HS-5 (cell line): ENCODE measurements at regions not wholly inside any gene's neighbourhood (a gene's known extent, or its start where the extent isn't known, plus 50 kb on each side); places are given as distances from the start of the nearest gene placed in this dataset.

Source experiments
- DNase-seq: peaks from one replicate; pipeline ENCODE4 v3.0.0-alpha.2; 2012; ENCODE audit warnings: low read depth

DNA sequence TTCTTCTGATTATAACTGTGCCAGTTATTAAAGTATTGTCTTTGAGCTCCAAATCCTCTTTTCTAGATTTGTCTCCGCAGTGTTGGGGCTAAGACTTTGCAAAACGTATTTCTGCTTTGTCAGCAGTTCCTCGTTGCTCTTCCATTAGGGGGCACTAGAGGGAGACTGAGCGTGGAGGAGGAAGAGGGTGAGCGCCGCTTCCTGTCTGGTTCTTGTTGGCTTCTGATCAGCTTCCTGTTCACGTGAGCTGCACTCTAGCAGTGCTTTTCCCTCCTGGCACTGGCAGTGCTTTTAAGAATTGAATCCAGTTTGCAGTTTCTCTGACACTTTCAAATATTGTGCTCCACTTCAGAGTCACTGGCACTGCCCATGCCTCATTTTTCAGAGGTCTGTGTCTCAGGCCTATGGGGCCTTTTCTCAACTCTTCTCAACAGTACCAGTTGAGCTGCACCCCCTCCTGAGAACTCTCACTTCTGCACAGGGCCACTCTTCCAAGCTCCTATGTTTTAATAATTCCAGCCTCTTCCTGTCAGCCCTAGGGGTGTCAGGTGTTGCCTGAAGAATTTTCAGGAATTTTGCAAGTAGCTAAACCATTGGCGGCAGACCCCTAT lies 54.4 kb upstream of the LCORL start:
- DNase-seq, result no peak

DNA sequence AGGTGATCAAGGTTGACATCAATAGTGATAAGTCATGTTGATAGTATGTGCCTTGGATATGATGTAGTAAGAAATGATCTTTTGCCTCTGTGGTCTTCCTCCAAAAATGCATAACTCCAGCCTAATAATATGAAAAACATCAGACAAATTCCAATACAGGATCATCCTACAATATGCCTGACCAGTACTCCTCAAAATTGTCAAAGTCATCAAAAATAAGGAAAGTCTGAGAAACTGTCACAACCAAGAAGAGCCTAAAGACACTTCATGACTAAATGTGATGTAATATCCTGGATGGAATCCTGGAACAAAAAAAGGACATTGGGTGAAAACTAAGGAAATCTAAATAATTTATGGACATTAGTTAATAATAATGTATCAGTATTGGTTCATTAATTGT lies 50.3 kb upstream of the LCORL start:
- no peak for DNase-seq
